PC-9 (cell line): ENCODE measurements at regions not wholly inside any gene's neighbourhood (a gene's known extent, or its start where the extent isn't known, plus 50 kb on each side); places are given as distances from the start of the nearest gene placed in this dataset.

ENCODE experiments used
- CTCF ChIP-seq: fragments of 200-600 bp; sonication (generic); conservative IDR thresholded peaks from 2 replicates; pipeline ENCODE4 v1.6.1; 2017; ENCODE audit warnings: mixed run types, antibody characterized with exemption, mild to moderate bottlenecking, moderate library complexity
- EZH2 ChIP-seq: fragments of 200-600 bp; sonication (generic); IDR thresholded peaks from 2 replicates; pipeline ENCODE4 v1.8.0; 2017; ENCODE audit warnings: antibody characterized with exemption, low read depth

- TF ChIP-seq CTCF (no peak), EZH2 (no peak)
Measured at GRCh38 chrX:96081891-96082290, 602.8 kb upstream of the DIAPH2 start.
